ENCODE measurements at regions not wholly inside any gene's neighbourhood (a gene's known extent, or its start where the extent isn't known, plus 50 kb on each side); places are given as distances from the start of the nearest gene placed in this dataset.

GRCh38 chr6:165862813-165863212 lies 199.8 kb upstream of the PDE10A start:
- no peak for DNase-seq (ENCODE audit: low read depth)
- H3K4me3 ChIP-seq (ENCODE audit: control insufficient read depth, low read depth, low read length) = no peak overlapping the region
- TF ChIP-seq CTCF (IDR thresholded peaks at IDR 0.05; ENCODE audit: control insufficient read depth, insufficient read depth, low read depth, low read length, missing control alignments) = no peak

- no peak overlapping the region for H3K4me3 ChIP-seq (ENCODE audit: control insufficient read depth, low read depth, low read length)
- no peak for DNase-seq (ENCODE audit: low read depth)
- no peak for TF ChIP-seq CTCF (IDR thresholded peaks at IDR 0.05; ENCODE audit: control insufficient read depth, insufficient read depth, low read depth, low read length, missing control alignments)
Observed at GRCh38 chr6:165861226-165861625, 198.2 kb upstream of the PDE10A start.

- no peak for DNase-seq (ENCODE audit: low read depth)
- no peak for TF ChIP-seq CTCF (IDR thresholded peaks at IDR 0.05; ENCODE audit: control insufficient read depth, insufficient read depth, low read depth, low read length, missing control alignments)
- H3K4me3 ChIP-seq (ENCODE audit: control insufficient read depth, low read depth, low read length) = no peak overlapping the region
Observed at GRCh38 chr6:165858586-165858985, 195.5 kb upstream of the PDE10A start.

GRCh38 chr6:165855856-165856255 lies 192.8 kb upstream of the PDE10A start:
- no peak for DNase-seq (ENCODE audit: low read depth)
- TF ChIP-seq CTCF (IDR thresholded peaks at IDR 0.05; ENCODE audit: control insufficient read depth, insufficient read depth, low read depth, low read length, missing control alignments) = no peak
- no peak overlapping the region for H3K4me3 ChIP-seq (ENCODE audit: control insufficient read depth, low read depth, low read length)

GRCh38 chr6:165854863-165855593 lies 192.0 kb upstream of the PDE10A start:
- TF ChIP-seq CTCF (IDR thresholded peaks at IDR 0.05; ENCODE audit: control insufficient read depth, insufficient read depth, low read depth, low read length, missing control alignments) = no peak
- no peak for DNase-seq (ENCODE audit: low read depth)
- no peak overlapping the region for H3K4me3 ChIP-seq (ENCODE audit: control insufficient read depth, low read depth, low read length)

- no peak for DNase-seq (ENCODE audit: low read depth)
- H3K4me3 ChIP-seq (ENCODE audit: control insufficient read depth, low read depth, low read length) = no peak overlapping the region
Observed at GRCh38 chr6:165854061-165854862, 191.2 kb upstream of the PDE10A start.

More at GRCh38 chr6:165854061-165854862, 191.2 kb upstream of the PDE10A start:
- TF ChIP-seq CTCF (IDR thresholded peaks at IDR 0.05; ENCODE audit: control insufficient read depth, insufficient read depth, low read depth, low read length, missing control alignments) = no peak

All from AG09309 (cell line).